ENCODE measurements at regions not wholly inside any gene's neighbourhood (a gene's known extent, or its start where the extent isn't known, plus 50 kb on each side); places are given as distances from the start of the nearest gene placed in this dataset.

GRCh38 chr6:153938876-153939275 is 100.2 kb upstream of the OPRM1 start:
- TF ChIP-seq, protein P1, sequence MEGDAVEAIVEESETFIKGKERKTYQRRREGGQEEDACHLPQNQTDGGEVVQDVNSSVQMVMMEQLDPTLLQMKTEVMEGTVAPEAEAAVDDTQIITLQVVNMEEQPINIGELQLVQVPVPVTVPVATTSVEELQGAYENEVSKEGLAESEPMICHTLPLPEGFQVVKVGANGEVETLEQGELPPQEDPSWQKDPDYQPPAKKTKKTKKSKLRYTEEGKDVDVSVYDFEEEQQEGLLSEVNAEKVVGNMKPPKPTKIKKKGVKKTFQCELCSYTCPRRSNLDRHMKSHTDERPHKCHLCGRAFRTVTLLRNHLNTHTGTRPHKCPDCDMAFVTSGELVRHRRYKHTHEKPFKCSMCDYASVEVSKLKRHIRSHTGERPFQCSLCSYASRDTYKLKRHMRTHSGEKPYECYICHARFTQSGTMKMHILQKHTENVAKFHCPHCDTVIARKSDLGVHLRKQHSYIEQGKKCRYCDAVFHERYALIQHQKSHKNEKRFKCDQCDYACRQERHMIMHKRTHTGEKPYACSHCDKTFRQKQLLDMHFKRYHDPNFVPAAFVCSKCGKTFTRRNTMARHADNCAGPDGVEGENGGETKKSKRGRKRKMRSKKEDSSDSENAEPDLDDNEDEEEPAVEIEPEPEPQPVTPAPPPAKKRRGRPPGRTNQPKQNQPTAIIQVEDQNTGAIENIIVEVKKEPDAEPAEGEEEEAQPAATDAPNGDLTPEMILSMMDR (IDR thresholded peaks at IDR 0.05): no peak
- TF ChIP-seq POLR2AphosphoS5 (IDR thresholded peaks at IDR 0.05): no peak
